LNCaP clone FGC (cell line): ENCODE measurements at regions not wholly inside any gene's neighbourhood (a gene's known extent, or its start where the extent isn't known, plus 50 kb on each side); places are given as distances from the start of the nearest gene placed in this dataset.
"Not testable (repeated sequence)": the region's sequence is repeated elsewhere in the genome, so short reads cannot be mapped to it uniquely, and the experiment has no call there.

Experiments
- DNase-seq: peaks from one replicate; pipeline ENCODE4 v3.0.0-alpha.2; 2011; ENCODE audit warnings: low read depth
- H3K4me3 ChIP-seq: 2 replicates; pipeline ENCODE4 v1.5.1; 2011; ENCODE audit warnings: mild to moderate bottlenecking, low read depth, low read length, control low read depth
- CTCF ChIP-seq: IDR thresholded peaks from 2 replicates; pipeline ENCODE4 v1.5.1; 2012; ENCODE audit warnings: mild to moderate bottlenecking; ENCODE audit not compliant: control insufficient read depth, insufficient read depth; ENCODE audit errors: extremely low read depth

GRCh38 chr5:36421256-36421655, 119.6 kb upstream of the RANBP3L start:
- no peak for TF ChIP-seq CTCF
- H3K4me3 ChIP-seq, result no peak overlapping the region
- no peak for DNase-seq

- DNase-seq, result no peak
- H3K4me3 ChIP-seq, result no peak overlapping the region
- no peak for TF ChIP-seq CTCF
Measured at GRCh38 chr5:36422952-36423351, 121.2 kb upstream of the RANBP3L start.

GRCh38 chr5:36423578-36424307, 122.0 kb upstream of the RANBP3L start:
- no peak overlapping the region for H3K4me3 ChIP-seq
- no peak for TF ChIP-seq CTCF
- no peak for DNase-seq

- not testable (repeated sequence) for DNase-seq
Measured at GRCh38 chr5:36426070-36426469, 124.4 kb upstream of the RANBP3L start.

GRCh38 chr5:36435516-36435915, 133.8 kb upstream of the RANBP3L start:
- TF ChIP-seq CTCF, result no peak
- no peak overlapping the region for H3K4me3 ChIP-seq
- no peak for DNase-seq

More at GRCh38 chr5:36426070-36426469, 124.4 kb upstream of the RANBP3L start:
- H3K4me3 ChIP-seq, result not testable (repeated sequence)

GRCh38 chr5:36436306-36436705, 134.6 kb upstream of the RANBP3L start:
- TF ChIP-seq CTCF, result no peak
- DNase-seq, result no peak
- H3K4me3 ChIP-seq, result no peak overlapping the region

GRCh38 chr5:36438765-36439561, 137.3 kb upstream of the RANBP3L start:
- no peak for DNase-seq
- no peak for TF ChIP-seq CTCF

More at GRCh38 chr5:36438765-36439561, 137.3 kb upstream of the RANBP3L start:
- no peak overlapping the region for H3K4me3 ChIP-seq
